NCI-H1105 treated with DMSO at 0.1 percent for 48 hours (cell line): ENCODE measurements at regions not wholly inside any gene's neighbourhood (a gene's known extent, or its start where the extent isn't known, plus 50 kb on each side); places are given as distances from the start of the nearest gene placed in this dataset.

Experiments used
- DNase-seq: peaks from one replicate; lab custom pipeline; 2025; lab: John Stamatoyannopoulos, UW

DNA sequence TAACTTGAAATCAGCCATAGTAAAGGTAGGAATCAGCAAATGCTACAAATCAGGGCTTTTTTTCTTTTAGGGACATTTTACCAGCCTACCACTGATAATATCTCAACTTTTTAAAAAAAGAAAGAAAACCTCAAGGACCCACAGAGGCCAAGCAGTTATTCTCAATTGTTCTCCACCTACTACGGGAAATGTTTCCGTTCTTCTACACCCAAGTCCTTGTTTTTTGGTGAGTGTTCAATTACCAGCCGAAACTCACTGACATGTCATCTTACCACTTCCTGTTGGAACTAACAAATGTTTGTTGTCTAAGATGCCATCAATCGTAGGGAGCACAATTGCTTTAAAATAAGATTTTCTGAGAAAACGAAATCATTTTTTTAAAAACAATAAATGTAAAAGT, 50.2 kb upstream of the CDK1 start:
- DNase-seq, result no peak

DNA sequence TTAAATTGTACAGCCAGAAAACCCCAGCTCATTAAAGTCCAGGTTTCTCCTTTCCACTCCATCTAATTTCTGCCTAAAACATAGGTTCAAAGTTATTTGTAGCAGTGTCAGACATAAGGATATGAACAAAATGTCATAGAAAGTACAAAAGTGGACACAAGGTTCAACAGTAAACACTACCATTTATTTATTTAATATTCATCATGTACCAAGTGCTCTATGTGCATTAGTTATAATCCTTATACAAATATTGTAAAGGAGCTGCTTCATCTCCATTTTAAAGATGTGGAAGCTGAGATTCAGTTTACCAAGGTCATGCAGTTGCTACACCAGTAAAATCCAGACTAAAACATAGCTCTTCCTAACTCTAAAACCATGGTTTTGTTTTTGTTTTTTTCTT, 52.0 kb upstream of the CDK1 start:
- DNase-seq, result no peak

DNA sequence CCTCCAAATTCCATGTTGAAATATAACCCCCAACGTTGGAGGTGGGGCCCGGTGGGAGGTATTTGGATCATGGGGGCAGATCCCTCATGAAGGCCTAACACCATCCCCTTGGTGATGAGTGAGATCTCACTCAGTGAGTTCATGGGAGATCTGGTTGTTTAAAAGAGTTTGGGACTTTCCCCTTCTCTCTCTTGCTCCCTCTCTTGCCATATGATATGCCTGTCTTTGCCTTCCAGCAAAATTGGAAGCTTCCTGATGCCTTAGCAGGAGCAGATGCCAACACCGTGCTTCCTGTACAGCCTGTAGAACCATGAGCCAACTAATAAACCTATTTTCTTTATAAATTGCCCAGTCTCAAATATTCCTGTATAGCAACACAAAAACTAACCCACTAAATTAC, 55.7 kb upstream of the CDK1 start:
- no peak for DNase-seq

DNA sequence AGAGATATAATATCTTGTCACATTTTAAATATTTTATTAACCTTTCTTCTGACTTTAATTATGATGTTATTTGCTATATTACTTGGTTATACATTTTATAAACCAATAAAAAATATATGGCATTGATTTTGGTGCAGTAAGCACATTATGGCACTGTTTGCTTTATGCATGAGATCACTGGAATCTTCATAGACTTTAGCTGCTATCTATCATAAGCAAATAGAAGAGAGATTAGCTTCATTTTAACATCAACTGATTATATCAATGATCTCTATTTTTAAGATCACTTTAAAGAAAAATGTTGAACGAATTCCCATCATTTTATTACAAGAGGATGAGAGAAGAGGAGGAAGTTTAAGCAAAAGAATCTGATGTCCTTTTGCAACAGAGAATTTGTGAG, 58.6 kb upstream of the CDK1 start:
- DNase-seq, result no peak

DNA sequence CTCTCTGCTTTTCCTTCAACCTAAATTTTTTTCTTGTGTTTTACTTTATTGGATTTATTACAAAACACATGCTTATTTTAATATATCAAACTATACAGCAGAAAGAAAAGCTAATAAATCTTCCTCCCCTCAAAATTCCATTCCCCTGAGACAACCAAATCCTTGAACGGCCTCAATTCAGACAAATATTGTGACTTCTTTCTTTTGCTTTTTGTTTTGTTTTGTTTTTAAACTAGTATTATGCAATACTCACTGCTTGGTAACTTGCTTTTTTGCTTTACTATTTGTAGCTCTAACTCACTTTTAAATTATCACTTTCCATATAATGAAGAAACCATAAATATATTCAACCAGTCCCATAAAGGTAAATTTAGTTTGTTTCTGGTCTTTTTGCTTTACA, 59.4 kb upstream of the CDK1 start:
- no peak for DNase-seq

DNA sequence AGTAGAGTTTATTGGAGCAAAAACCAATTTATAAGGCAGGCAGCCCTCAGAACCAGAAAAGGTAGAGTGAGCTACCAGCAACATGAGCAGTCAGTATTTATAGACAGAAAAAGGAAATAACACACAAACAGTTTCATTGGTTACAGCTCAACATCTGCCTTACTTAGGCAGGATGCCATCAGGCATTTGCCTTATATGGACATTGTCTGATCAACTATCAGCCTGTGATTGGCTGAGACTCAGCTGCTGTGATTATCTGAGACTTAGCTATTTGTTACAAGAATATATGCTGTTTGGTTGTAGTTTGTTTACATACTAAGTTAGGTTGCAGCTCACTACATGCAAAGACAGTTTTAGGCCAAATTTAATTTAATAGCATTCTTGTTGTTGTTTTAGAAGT, 60.4 kb upstream of the CDK1 start:
- DNase-seq, result no peak

DNA sequence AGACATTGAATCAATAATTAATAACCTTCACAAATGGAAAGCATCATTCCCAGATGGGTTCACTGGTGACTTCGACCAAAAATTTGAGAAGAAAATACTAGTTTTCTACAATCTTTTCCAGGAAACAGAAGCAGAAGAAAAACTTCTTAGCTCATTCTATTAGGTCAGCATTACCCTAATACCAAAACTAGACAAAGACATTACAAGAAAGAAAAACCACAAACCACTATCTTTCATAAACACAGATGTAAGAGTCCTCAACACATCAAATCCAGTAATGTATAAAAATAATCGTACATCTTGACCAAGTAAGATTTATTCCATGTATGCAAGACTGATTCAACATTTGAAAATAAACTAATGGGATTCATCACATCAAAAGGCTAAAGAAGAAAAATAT, 64.0 kb upstream of the CDK1 start:
- no peak for DNase-seq

DNA sequence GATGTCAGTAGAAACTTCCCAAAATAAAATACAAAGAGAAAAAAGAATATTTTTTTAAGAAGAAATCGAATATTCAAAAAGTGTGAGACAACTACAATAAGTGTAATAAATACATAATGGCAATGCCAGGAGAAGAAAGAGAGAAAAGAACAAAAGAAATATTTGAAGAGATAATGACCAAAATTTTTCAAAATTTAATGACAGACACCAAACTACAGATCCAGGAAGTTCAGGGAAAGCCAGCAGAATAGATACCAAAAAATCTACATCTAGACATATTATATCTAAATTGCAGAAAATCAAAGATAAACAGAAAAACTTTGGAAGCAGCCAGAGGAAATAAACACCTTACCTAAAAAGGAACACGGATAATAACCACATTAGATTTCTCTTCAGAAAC, 66.8 kb upstream of the CDK1 start:
- no peak for DNase-seq

DNA sequence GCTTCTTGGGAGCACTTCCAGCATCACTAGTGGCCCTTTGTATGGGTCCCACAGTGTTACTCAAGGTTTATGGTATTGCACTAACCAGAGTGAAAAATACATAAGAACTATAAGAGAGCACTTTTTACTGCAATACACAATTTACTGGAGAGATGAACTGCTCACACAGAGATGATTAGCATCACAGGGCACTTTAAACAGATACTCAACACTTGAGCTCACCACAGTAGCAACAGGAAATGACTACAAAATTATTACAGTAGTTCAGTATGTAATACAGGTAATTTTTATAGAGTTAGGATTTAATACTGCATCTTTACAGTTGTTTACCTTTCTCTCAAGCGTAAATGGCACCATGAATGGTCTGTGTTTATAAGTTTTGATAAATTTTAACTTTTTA, 68.2 kb upstream of the CDK1 start:
- DNase-seq, result no peak

DNA sequence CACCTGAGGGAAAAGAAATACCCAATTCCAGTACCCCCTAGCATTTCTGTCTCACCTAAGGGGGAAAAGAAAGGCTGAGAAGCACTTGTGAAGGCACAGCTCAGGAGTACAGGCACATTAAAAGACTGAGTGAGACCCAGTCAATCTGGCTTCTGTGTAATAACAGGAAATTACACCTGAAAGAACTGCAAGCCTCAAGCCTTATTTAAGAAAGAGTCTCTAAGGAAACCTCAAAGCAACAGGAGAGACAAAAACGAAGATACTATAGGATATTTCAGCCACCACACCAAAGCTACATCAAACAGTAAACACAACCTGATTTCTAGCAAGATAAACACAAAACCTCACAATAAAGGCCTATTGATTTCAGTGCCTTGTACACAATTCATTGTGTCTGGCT, 69.6 kb upstream of the CDK1 start:
- DNase-seq, result no peak

DNA sequence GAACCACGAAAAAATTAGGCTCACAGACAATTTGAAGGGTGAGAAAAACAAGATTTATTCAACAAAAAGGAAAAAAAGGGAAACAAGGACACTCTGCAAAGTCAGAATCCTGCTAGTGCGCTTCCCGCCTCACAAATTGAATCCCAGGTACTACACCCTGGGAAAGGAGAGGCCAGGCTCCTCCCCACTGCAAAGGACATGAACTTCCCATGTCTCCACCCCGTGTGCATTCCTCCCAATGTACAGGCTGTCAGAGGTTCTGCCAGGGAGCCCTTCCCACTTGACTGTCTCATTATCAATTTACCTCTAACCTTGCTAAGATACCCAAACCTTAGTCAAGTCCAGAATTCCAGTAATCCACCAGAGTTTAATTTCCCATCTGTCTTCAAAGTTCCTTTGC, 70.4 kb upstream of the CDK1 start:
- no peak for DNase-seq

DNA sequence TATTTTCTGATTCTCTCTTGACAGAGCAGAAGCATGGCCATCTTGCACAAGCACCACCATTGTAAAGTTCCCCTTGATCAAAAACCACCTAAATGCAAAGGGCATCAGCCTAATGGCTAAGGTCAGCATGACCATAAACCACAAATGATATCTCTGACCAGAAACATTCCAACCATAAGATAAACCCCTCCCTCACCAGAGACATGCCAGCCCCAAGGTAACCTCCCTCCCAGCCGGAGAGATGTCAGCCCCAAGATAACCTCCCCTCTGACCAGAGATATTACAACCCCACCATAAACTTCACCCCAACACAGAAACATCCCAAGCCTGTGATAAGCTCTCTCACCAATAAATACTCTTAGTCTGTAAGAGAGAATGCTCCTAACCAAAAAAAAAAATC, 72.1 kb upstream of the CDK1 start:
- DNase-seq, result no peak

DNA sequence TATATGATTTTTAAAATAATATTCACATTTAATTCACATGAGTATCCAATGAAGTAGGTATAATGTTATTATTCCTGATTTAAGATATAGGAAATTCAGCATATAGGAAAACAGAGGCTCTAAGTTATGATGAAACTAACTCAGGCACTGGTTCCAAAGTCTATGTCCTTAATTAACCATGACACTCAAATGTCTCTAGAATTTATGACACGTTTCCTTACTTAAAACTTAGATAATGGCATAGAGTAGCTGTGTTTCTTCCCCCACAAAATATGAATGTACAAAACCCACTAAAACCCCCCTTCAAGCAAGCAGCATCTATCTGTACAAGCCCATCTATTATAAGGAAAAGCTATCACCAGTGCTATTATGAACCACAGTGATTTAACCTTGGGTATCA, 72.9 kb upstream of the CDK1 start:
- no peak for DNase-seq

DNA sequence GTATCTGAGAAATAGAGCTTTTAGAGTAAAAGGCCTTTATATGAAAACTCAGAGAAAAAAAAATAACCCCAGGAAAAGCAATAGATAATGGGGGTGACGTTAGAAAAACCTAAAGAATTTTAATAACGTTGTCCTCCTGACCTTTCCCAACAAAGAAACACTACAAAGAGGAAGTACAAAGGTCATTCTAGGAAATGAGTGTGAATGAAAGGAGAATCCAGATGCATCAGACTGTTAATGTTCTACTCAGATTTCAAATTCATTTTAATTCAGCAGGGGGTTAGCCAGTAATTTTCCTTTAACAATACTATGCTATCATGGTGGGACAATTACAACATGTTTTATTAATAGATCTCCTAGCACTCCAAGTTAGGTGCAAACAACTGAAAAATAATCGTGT, 73.8 kb upstream of the CDK1 start:
- DNase-seq, result no peak

DNA sequence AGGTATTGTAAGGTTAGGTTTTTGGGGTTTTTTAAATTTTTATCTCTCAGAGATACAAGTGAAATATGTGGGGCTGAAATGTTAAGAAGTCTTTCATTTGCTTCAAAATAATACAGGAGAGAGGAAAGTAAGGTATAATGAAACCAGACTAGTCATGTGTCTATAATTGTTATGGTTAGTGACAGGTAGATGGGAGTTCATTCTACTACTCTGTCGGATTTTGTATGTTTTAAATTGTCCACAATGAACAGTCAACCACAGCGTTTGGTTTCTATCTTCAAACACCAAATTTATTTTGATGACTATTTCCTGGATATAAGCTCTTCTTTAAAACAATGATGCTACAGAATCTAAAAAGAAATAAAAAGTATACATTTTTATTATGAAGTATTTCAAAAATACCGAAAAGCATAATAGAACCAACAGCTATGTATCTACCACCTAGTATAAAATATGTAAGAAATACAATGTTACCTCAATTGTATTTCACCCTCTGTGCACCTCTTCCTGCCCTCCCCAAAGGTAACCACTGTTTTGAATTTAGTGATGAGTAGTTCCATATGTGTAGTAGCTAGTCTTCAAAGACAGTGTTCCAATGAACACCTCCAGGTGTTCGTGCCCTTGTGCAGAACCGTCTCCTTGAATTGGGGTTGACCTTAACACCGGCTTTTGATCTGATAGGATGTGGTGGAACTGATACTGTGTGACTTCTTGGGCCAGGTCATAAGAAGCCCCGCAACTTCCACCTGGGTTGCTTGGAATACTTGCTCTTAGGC, 74.8 kb upstream of the CDK1 start:
- no peak for DNase-seq

DNA sequence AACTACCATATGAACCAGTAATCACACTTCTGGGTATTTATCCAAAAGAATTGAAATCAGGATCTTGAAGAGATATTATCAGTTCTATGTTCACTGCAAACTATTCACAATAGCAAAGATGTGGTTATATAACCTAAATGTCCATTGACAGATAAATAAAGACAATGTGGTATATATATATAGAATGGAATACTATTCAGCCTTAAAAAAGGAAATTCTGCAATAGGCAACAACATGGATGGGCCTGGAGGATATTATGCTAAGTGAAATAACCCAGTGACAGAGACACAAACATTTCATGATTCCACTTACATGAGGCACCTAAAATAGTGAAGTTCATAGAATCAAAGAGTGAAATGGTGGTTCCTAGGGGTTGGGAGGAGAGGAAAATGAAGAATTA, 90.6 kb upstream of the CDK1 start:
- no peak for DNase-seq

DNA sequence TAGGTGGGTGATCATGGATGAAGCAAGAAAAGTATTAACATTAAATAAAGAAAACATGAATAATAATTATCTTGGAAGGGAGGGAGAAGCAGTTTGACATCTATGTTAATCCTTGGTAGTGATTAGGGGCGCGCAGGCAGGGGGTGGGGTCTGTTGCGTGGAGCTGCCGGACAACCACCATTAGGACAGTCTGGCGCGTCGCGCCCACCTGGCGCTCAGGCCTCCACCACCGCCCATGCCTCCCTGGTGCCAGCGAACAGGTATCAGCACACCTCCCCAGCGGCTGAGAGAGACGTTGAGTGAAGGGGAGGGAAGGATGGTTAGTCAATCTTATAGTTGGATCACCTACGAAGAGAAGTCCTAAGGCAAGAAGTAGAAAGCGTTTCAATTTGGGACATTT, 94.2 kb upstream of the CDK1 start:
- no peak for DNase-seq

DNA sequence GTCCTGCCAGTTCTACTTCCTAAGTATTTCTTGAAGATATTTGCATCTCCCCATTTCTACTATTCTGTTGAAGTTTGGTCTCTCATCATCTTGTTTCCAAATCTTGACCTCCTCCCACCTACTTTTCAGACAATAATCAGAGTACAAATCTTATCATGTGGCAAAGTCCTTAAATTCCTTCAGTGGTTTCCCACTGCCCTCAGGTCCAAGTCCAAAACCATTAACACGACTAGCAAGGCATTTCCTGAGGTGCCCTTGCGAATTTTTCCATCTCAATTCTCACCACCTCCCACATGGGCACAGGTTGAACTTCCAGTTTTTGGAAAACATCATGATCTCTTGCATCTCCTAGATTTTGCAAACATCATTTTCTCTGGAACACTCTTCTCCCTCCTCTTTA, 97.2 kb upstream of the CDK1 start:
- DNase-seq, result no peak

DNA sequence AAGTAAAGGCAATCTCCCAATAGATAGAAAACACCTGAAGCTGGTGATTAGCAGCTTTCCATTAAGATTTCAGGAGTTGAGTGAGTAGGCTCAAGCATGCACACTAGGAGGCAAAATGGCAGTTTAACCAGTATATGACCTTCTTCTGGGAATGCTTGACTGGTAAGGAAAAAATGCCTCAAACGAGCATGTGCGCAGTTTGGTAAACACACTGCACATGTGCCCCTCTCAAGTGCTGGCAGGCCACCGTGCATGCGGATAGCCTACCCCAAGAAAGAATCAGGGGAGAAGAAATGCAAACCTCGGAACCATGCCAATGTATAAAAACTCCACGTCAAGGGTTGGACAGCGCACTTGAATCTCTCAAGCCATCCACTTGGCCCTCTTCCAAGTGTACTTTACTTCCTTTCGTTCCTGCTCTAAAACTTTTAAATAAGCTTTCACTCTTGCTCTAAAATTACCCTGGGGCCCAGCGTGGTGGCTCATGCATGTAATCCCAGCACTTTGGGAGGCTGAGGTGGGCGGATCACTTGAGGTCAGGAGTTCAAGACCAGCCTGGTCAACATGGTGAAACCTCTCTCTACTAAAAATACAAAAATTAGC, 98.8 kb upstream of the CDK1 start:
- DNase-seq, result no peak

DNA sequence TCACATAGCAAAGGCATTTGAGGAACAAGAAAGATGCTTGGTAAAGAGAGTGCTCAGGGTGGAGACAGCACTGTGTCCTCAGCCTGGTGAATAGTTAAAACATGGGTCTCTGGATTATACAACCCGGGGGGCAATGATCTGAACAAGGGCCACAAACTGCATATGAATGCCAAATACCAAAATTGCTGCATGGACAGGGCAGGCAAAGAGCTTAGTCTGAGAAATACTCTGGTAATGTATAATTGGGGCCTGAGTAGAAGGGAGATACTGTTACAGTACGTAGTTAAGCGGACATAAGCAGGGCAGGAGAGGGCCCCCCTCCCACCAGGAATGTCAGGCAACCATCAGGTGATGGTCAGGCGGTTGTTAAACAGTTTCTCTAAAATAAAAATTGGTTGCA, 99.3 kb upstream of the CDK1 start:
- no peak for DNase-seq

DNA sequence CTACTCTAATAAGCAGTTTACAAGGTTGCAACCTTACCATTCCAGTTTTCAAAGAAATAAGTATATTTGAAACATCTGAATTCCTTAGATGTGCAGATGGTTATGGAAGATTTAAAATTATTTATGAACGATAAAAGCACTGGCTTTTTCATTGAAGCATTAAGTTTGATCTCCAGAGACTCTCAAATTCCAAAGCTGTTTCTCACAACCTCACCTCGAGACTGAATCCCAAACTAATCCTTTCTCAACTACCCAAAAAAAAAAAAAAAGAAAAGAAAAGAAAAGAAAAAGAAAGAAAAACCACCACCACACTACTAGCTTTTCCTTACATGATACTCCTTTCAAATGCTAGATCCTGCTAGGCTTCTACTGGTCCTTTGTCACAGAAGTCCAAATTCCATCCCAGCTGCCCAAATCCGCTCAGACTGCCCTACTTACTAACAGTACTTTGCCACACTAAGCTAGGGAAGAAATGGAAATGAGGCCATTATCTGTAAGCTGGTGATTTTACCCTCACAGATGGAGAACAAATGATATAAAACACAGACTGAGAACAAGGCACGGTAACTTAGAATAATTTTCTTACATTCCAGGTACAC, 100.6 kb upstream of the CDK1 start:
- DNase-seq, result no peak

DNA sequence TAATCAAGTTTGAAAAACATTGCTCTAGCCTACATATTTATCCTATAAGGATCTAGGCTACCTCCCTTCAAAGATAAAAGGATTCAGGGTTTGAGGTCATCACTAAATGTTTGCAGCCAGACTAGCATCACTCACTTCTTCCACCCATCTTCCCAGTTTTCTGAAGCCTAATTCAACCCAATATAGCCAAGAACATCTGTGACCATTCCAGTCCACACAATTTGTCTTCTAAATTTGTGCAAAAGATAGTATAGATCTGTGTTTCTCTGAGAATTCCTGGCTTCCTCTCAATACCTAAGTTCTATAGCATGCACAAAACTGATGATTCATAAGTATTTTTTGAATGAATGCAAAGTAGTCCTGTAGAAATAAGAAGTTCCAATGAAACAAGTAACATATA, 103.0 kb upstream of the CDK1 start:
- DNase-seq, result no peak

DNA sequence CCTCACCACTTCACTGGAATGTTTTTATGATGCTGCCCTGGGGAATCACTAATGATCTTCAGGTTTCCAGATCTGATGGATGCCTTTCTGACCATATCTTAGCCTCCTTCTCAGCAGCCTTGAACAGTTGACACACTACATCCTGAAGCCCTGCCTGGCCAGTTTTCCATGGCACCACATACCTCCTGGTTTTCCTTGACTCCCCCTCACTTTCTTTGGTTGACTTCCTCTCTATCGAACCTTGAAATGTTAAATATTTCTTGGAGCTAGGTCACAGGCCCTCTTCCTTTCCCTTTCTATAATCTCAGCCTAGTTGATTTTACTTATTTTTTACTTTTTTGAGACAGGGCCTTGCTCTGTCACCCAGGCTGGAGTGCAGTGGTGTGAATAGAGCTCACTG, 108.8 kb upstream of the CDK1 start:
- DNase-seq, result no peak

DNA sequence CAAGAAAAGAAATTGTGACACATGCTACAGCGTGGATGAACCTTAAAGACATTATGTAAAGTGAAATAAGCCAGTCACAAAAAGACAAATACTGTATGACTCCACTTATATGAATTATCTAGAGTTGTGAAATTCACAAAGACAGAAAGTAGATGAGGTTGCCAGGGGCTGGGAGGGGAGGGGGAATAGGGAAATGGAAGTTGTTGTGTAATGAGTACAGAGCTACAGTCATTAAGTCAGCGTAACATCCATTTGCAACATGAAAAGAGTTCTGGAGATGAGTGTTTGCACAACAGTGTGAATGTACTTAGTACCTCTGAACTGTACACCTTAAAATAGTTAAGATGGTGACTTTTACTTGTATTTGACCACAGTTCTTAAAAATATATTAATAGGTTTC, 112.1 kb upstream of the CDK1 start:
- no peak for DNase-seq
